HL-60 (cell line): ENCODE measurements at regions not wholly inside any gene's neighbourhood (a gene's known extent, or its start where the extent isn't known, plus 50 kb on each side); places are given as distances from the start of the nearest gene placed in this dataset.

Experiments used
- DNase-seq, 2 experiments: peaks; one replicate each; pipeline ENCODE4 v3.0.0-alpha.2; 2010 to 2020; ENCODE audit warnings: low read depth in 1 of 2, low spot score in 1 of 2
- H3K27ac ChIP-seq: fragments of 250-450 bp; sonication (Bioruptor Pico); replicated peaks from 2 replicates; pipeline ENCODE4 v1.5.1; 2020; ENCODE audit warnings: mild to moderate bottlenecking, moderate library complexity
- H3K27me3 ChIP-seq: fragments of 250-450 bp; sonication (Bioruptor Pico); 2 replicates; pipeline ENCODE4 v1.5.1; 2021; ENCODE audit warnings: mild to moderate bottlenecking, moderate library complexity; ENCODE audit not compliant: insufficient read depth, poor library complexity, severe bottlenecking
- H3K4me3 ChIP-seq: replicated peaks from 2 replicates; pipeline ENCODE4 v1.5.1; 2011; ENCODE audit warnings: mild to moderate bottlenecking, control low read depth, low read length; ENCODE audit not compliant: insufficient read depth
- CTCF ChIP-seq: IDR thresholded peaks from one replicate; pipeline ENCODE4 v1.5.1; 2011; ENCODE audit warnings: low read length, control low read depth, inconsistent platforms; ENCODE audit not compliant: insufficient read depth
- GABPA ChIP-seq: IDR thresholded peaks from 2 replicates; pipeline ENCODE4 v1.6.1; 2012; ENCODE audit warnings: low read depth
- POLR2AphosphoS5 ChIP-seq: IDR thresholded peaks from 2 replicates; pipeline ENCODE4 v1.6.1; 2012; ENCODE audit warnings: low read depth
- REST ChIP-seq: IDR thresholded peaks from 2 replicates; pipeline ENCODE4 v1.6.1; 2012; ENCODE audit warnings: low read depth; ENCODE audit not compliant: insufficient replicate concordance
- SPI1 ChIP-seq: IDR thresholded peaks from 2 replicates; pipeline ENCODE4 v1.6.1; 2012; ENCODE audit warnings: low read depth, mild to moderate bottlenecking, borderline replicate concordance

GRCh38 chr4:14824189-14824588, 178.1 kb upstream of the CPEB2 start:
- Histone ChIP-seq H3K27me3 (no peaks in the 10 kb centered on the region), H3K4me3 (no peak overlapping the region), H3K27ac (no peak overlapping the region)
- DNase-seq, result no peak
- TF ChIP-seq REST, result no peak
- no peak for TF ChIP-seq GABPA
- no peak for TF ChIP-seq POLR2AphosphoS5
- TF ChIP-seq CTCF, result no peak
- no peak for TF ChIP-seq SPI1

- Histone ChIP-seq H3K4me3 (no peak overlapping the region), H3K27me3 (no peaks in the 10 kb centered on the region), H3K27ac (no peak overlapping the region)
- DNase-seq, result no peak
- no peak for TF ChIP-seq GABPA
- TF ChIP-seq CTCF, result no peak
- TF ChIP-seq REST, result no peak
- no peak for TF ChIP-seq POLR2AphosphoS5
- no peak for TF ChIP-seq SPI1
Measured at GRCh38 chr4:14827111-14827510, 175.2 kb upstream of the CPEB2 start.

- no peak overlapping the region for H3K27ac ChIP-seq
- H3K4me3 ChIP-seq, result no peak overlapping the region
- DNase-seq, result no peak
- no peaks in the 10 kb centered on the region for H3K27me3 ChIP-seq
- TF ChIP-seq REST (no peak), CTCF (no peak), GABPA (no peak), POLR2AphosphoS5 (no peak), SPI1 (no peak)
Measured at GRCh38 chr4:14829795-14830194, 172.5 kb upstream of the CPEB2 start.
